ENCODE measurements at regions not wholly inside any gene's neighbourhood (a gene's known extent, or its start where the extent isn't known, plus 50 kb on each side); places are given as distances from the start of the nearest gene placed in this dataset.

DNA sequence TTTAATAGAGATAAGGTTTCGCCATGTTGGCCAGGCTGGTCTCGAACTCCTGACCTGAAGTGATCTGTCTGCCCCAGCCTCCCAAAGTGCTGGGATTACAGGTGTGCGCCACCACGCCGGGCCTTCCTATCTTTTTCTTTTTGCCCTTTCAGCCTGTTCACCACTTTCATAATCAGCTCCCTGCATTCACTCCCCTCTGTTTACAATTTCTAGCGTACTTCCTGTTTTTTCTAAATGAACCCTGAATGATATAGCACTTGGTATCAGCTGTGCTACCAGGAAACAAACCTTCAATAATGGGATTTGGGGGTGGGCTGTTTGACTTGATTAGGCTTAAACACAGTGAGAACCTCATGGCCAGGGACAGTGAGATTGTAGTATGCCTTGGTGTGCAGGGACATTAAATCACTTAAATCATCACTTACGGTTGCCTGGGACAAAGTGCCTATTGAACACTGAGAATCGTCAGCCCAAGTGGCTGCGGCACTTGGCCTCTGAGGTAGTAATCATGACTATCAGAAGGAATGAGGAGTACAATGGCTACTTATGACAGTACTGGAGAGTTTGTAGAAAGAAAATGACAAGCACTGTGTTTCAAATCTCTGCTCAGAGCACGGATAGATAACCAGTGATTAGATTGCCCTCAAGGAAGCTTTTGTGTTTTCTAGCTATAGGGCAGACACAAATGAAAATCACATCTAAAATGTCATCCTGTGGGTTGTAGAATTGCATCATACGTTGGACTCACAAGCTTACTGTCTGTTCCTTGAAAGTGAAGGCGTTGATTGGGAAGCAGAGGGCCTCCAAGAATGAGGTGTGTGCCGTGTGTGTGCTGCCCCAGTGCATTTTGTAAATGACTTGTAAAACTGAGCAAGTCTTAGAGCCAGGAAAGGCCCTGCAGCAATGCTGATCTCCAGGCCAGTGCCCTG is 661.8 kb downstream of the MATN1 start:
- no peak for DNase-seq

DNA sequence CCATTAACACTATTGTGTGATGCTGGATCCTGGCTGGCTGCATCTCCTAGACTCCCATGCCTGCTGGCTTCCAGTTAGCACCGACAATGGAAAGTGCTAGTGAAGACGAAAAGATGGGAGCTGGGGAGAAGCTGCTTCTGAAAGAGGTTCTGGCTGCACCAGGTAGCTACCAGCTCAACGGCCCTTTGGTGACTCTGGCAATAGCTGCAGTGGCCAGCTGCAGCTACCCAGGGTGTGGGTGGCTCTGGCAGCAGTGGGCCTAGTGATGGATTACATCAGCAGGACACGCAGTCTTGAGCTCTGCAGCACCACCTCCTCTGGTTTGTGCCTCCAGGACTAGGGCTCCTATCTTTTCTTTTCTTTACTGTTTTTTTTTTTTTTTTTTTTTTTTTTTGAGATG is 662.6 kb downstream of the MATN1 start:
- no peak for DNase-seq

DNA sequence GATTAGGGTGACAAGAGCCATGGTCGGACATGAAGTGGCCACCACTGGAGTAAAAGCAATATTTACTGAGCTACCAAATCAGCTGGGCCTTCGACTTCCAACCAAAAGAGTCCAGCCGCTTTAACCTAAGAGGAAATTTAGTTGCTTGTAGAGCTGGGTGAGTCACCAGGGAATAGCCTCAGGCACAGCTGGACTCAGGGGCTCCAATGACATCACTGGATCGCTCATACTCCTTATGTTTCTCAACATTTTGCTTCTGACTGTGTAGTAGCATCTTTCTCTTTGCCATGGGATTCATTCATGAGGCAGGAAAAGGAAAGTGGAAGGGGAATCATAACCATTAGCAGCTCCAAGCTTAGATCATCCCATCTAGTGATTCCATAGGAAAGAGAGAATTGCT is 664.4 kb downstream of the MATN1 start:
- no peak for DNase-seq

GRCh38 chr1:30054126-30054525 is 669.3 kb downstream of the MATN1 start:
- DNase-seq: no peak

DNA sequence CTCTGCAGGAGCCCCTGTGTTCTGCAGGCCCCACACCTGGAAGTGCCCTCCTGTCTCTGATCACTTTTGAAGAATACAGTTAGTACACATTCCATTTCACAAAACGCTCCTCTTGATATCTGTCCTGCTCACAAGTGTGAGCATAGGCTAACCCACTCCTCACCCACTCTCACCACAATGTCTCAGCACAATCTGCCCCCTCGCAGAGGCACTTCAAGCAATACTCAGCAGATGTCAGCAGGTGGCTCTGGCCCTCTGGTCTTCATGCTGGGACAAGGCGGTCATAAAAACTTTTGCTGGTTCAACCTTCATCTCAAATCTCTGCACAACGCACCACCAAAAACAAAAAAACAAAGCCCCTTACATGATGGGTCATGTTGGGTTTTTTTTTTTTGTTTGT is 671.2 kb downstream of the MATN1 start:
- no peak for DNase-seq

DNA sequence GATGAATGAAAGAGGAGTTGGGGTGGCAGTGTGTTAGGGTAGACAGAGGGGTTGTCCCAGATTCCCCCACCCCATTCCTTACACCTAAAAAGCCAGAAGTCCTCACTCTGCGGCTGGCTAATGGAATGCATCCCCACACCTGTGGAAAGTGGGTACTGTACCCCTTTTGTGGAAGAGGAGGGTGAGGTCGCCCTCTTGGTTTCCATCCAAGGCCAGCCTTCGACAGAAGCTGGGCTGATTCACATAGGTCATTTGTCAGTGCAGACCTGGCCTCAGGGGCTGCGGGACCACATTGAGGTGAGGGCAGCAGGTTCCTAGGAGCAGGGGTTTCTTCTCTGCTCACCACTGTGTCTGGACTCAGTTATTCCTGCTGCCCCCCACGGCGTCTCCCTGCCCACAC is 671.6 kb downstream of the MATN1 start:
- DNase-seq: no peak

- DNase-seq: no peak
Observed at GRCh38 chr1:30049748-30050296, 673.6 kb downstream of the MATN1 start.

GRCh38 chr1:30048905-30049304 is 674.5 kb downstream of the MATN1 start:
- no peak for DNase-seq

GRCh38 chr1:30047576-30047975 is 675.8 kb downstream of the MATN1 start:
- no peak for DNase-seq

- DNase-seq: no peak
Observed at GRCh38 chr1:30046751-30047150, 676.6 kb downstream of the MATN1 start.

GRCh38 chr1:30045304-30046090 is 677.9 kb downstream of the MATN1 start:
- DNase-seq: no peak

DNA sequence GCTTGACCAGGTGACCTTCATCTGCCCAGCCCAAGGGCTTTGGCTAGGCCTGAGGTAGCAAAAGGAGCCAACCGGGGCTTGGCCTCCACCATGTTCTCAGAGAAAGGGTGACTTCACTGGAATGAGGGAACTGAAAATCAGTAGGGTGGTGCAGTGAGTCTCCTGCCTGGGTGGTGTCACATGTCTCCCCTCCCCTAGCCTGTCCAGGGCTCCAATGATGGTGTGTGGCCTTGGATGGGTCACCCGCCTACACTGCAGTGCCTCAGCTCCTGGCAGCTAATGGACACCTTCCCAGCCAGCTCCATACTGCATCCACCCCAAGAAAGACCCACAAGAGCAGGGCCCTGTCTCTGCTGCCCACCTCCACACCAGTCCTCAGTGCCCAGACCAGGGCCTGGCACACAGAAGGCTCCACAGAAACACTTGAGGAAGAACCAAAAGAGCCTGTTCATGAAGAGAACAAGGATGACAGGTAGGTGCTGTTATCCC is 678.7 kb downstream of the MATN1 start:
- DNase-seq: no peak

GRCh38 chr1:30043731-30044408 is 679.5 kb downstream of the MATN1 start:
- DNase-seq: no peak

DNA sequence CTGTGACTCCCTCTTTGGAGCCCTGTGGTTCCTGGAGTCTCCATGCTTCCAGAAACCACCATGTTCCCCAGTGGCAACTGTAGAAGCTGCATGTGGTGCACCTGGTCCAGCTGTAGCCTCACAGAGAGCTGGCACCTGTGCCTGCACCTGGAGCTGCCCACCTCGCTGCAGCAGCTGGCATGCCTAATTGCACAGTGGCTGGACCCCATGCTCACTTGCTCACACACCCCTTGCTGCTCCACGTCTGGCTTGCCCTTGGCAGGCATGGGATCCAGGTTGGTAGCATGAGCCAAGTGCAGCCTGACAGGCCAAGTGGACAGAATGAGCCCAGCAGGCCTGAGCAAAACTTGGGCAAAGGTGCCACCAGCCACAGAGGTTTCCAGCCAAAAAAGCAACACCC is 680.1 kb downstream of the MATN1 start:
- DNase-seq: no peak

DNA sequence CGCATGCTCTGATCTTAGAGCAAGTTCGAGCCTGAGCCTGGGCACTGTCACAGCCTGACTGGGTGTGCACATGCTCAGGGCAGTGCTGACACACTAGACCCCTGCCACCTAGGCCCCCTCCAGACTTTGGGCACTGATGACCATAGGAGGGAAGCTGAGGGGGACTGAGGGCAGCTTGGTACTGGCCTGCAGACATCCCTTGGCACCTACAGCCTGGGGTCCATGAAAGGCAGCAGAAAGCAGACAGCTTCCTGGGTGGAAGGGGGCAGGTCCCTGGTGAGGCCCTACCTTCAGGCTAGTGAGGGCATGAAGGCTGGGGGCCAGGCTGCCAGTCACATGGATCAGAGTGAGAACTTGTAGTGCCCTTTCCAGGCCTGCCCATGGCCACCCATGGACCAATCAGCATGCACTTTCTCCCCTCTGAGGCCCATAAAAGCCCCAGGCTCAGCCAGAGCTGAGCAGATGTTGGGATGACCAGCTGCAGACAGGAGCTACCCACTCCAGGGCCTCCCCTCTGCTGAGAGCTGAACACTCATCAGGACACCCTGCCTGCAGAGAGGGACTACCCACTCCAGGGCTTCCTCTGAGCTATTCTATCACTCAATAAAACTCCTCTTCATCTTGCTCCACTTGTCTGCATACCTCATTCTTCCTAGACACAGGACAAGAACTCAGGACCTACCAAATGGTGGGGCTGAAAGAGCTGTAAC is 680.8 kb downstream of the MATN1 start:
- DNase-seq: no peak

DNA sequence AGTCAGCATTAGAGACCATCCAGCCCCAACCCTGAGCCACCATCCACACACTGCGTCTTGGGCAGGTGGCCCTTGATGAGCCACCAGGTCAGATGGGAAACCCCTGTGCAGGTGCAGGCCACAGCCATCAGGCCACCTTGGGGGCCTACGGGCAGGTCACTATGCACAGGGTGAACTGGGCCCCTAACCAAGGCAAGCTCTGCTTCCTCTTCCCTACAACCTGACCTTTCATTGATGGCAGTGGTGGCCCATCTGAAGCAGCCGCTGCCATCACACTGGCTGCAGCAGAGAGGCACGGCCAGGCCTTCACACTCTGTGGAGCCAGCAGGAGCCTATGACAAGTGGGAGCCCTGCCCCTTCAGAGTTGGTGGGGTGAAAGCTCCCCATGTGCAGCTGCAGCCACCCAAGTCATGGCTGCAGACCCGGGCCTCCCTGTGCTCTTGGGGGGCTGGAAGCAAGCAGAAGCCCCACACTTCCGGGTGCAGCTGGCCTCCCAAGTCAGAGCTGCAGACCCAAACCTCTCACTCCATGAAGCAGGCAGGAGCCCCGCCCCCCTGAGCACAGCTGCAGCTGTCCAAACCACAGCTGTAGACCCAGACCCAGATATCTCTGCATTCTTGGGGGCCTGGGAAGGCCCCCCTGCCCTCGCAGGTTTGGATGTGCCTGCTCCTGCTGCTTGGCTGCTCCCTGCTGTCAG is 681.5 kb downstream of the MATN1 start:
- no peak for DNase-seq

DNA sequence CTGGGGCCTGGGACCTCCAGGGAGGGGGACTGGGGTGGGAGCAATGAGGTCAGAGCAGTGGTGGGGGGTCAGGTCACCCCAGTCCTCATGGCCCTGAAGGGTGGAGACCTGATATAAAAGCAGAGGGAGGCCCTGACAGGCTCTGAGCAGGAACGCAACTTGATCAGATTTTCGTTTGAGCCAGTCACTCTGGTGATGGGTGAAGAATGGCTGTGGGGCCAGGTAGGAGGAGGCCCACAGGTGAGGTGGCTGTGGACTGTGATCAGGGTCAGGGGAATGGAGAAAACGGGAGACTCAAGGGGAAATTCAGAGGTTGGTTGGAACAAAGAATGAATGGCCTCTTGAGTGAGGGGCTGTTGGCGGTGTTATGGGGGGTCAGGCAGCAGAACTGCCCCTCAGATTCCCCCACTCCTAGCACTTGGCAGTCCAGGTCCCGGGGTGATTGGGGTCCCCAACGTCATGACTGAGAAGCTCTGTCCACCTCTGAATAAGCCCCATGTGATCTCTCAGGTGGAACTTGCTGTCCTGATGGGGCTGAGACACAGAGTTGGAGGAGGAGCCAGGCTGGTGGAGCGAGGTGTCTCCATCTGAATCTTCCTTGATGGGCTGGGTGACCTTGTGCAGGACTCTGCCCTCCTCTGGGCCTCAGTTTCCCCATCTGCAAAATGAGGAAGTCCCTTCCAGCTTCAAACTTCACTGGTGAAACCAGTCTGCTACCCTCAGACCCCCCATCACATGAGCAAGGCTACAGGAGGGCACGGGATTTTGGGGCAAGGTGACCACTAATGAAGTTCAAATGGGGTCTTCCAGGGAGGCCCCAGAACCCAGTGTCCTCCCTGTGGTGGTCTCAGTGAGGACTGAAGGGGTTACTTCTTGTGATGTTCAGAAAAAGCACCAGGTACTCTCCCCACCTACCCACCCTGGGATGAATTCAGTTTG is 683.0 kb downstream of the MATN1 start:
- DNase-seq: no peak

GRCh38 chr1:30039354-30040080 is 683.9 kb downstream of the MATN1 start:
- DNase-seq: no peak

GRCh38 chr1:30038134-30039025 is 685.0 kb downstream of the MATN1 start:
- no peak for DNase-seq

All from bone marrow (tissue), 2 donors.